ENCODE measurements at regions not wholly inside any gene's neighbourhood (a gene's known extent, or its start where the extent isn't known, plus 50 kb on each side); places are given as distances from the start of the nearest gene placed in this dataset.

- H2AFZ ChIP-seq, result no peak overlapping the region
- no peak overlapping the region for H3K9ac ChIP-seq
Measured at GRCh38 chr1:244271004-244271403, 180.7 kb downstream of the ADSS2 start.

GRCh38 chr1:244271691-244272308 is 179.9 kb downstream of the ADSS2 start:
- H3K27me3 ChIP-seq (ENCODE audit: control insufficient read depth, insufficient read depth, low read length), result no peaks in the 10 kb centered on the region
- H2AFZ ChIP-seq, result no peak overlapping the region
- H3K4me2 ChIP-seq (ENCODE audit: low read length), result no peak overlapping the region
- H3K27ac ChIP-seq, result no peak overlapping the region
- H3K79me2 ChIP-seq, result no peaks in the 10 kb centered on the region
- no peak overlapping the region for H3K4me3 ChIP-seq (ENCODE audit: low read depth, low read length)
- H3K9ac ChIP-seq, result no peak overlapping the region
- H3K36me3 ChIP-seq (ENCODE audit: control insufficient read depth, insufficient read depth, low read length), result no peaks in the 10 kb centered on the region
- H3K9me3 ChIP-seq (ENCODE audit: control insufficient read depth, low read length), result no peaks in the 10 kb centered on the region
- H3K4me1 ChIP-seq, result no peaks in the 10 kb centered on the region
- TF ChIP-seq CTCF (IDR thresholded peaks at IDR 0.05), result no peak

More at GRCh38 chr1:244271004-244271403, 180.7 kb downstream of the ADSS2 start:
- no peak for TF ChIP-seq CTCF (IDR thresholded peaks at IDR 0.05)
- Histone ChIP-seq H3K9me3 (ENCODE audit: control insufficient read depth, low read length) (no peaks in the 10 kb centered on the region), H3K4me1 (no peaks in the 10 kb centered on the region), H3K27me3 (ENCODE audit: control insufficient read depth, insufficient read depth, low read length) (no peaks in the 10 kb centered on the region), H3K79me2 (no peaks in the 10 kb centered on the region), H3K27ac (no peak overlapping the region), H3K4me2 (ENCODE audit: low read length) (no peak overlapping the region), H3K4me3 (ENCODE audit: low read depth, low read length) (no peak overlapping the region), H3K36me3 (ENCODE audit: control insufficient read depth, insufficient read depth, low read length) (no peaks in the 10 kb centered on the region)

- peak; percentile 83 for TF ChIP-seq CTCF (IDR thresholded peaks at IDR 0.05)
Measured at GRCh38 chr1:244272471-244273261, 179.0 kb downstream of the ADSS2 start.

GRCh38 chr1:244273262-244273844 is 178.4 kb downstream of the ADSS2 start:
- Histone ChIP-seq H3K4me3 (ENCODE audit: low read depth, low read length) (no peak overlapping the region), H3K27ac (no peak overlapping the region)

More at GRCh38 chr1:244272471-244273261, 179.0 kb downstream of the ADSS2 start:
- no peaks in the 10 kb centered on the region for H3K79me2 ChIP-seq
- H3K27me3 ChIP-seq (ENCODE audit: control insufficient read depth, insufficient read depth, low read length), result no peaks in the 10 kb centered on the region
- H3K4me3 ChIP-seq (ENCODE audit: low read depth, low read length), result no peak overlapping the region
- no peaks in the 10 kb centered on the region for H3K9me3 ChIP-seq (ENCODE audit: control insufficient read depth, low read length)
- no peaks in the 10 kb centered on the region for H3K36me3 ChIP-seq (ENCODE audit: control insufficient read depth, insufficient read depth, low read length)
- no peaks in the 10 kb centered on the region for H3K4me1 ChIP-seq
- no peak overlapping the region for H3K4me2 ChIP-seq (ENCODE audit: low read length)
- no peak overlapping the region for H2AFZ ChIP-seq
- H3K27ac ChIP-seq, result no peak overlapping the region
- H3K9ac ChIP-seq, result no peak overlapping the region

More at GRCh38 chr1:244273262-244273844, 178.4 kb downstream of the ADSS2 start:
- Histone ChIP-seq H3K9ac (no peak overlapping the region), H3K27me3 (ENCODE audit: control insufficient read depth, insufficient read depth, low read length) (no peaks in the 10 kb centered on the region), H3K36me3 (ENCODE audit: control insufficient read depth, insufficient read depth, low read length) (no peaks in the 10 kb centered on the region), H2AFZ (no peak overlapping the region), H3K79me2 (no peaks in the 10 kb centered on the region), H3K4me2 (ENCODE audit: low read length) (no peak overlapping the region), H3K4me1 (no peaks in the 10 kb centered on the region), H3K9me3 (ENCODE audit: control insufficient read depth, low read length) (no peaks in the 10 kb centered on the region)
- no peak for TF ChIP-seq CTCF (IDR thresholded peaks at IDR 0.05)
